OCI-LY7 (cell line): ENCODE measurements at regions not wholly inside any gene's neighbourhood (a gene's known extent, or its start where the extent isn't known, plus 50 kb on each side); places are given as distances from the start of the nearest gene placed in this dataset.

Experiments
- EZH2phosphoT487 ChIP-seq: fragments of 200-600 bp; sonication (generic); IDR thresholded peaks from 2 replicates; pipeline ENCODE4 v1.6.1; 2018; ENCODE audit warnings: low read depth, borderline replicate concordance, mild to moderate bottlenecking, mixed run types, antibody characterized with exemption, low read length, moderate library complexity, mixed read lengths
- TF ChIP-seq, protein P1 (sequence below): fragments of 200-600 bp; sonication (generic); conservative IDR thresholded peaks from 2 replicates; pipeline ENCODE4 v1.5.1; 2014; ENCODE audit warnings: mild to moderate bottlenecking, antibody characterized with exemption, low read length, moderate library complexity, mixed read lengths

DNA sequence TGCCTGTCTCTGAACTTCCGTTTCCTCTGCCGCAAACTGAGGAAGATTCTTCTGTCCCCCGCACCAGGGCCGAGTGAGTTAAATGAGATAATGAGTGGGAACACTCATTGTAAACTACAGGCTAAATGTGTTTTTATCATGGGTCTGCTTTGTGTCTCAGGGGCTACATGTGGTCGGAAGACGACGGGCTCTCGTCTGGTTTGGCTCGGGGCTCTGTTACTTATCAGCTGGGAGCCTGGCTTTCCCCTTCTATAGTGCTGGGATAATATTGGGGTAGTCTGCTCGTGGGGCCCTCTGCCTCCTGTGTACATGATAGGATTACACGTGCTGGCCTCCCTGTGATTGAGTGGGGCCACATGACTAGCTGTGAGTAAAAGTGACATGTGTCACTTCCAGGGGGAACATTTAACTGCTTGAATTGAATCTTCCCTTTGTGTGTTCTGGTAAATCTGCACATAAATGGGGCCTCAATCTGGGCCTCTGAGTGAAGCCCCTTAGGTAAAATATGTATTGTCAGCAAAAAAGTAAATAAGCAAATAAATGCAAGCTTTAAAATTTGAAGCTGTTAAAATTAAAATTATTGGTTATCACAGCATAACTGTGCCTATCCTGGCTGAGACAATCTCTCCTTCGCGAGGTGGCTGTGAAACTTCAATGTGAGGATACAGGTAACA lies 86.9 kb upstream of the SH3PXD2B start:
- TF ChIP-seq, protein P1, sequence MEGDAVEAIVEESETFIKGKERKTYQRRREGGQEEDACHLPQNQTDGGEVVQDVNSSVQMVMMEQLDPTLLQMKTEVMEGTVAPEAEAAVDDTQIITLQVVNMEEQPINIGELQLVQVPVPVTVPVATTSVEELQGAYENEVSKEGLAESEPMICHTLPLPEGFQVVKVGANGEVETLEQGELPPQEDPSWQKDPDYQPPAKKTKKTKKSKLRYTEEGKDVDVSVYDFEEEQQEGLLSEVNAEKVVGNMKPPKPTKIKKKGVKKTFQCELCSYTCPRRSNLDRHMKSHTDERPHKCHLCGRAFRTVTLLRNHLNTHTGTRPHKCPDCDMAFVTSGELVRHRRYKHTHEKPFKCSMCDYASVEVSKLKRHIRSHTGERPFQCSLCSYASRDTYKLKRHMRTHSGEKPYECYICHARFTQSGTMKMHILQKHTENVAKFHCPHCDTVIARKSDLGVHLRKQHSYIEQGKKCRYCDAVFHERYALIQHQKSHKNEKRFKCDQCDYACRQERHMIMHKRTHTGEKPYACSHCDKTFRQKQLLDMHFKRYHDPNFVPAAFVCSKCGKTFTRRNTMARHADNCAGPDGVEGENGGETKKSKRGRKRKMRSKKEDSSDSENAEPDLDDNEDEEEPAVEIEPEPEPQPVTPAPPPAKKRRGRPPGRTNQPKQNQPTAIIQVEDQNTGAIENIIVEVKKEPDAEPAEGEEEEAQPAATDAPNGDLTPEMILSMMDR: no peak
- no peak for TF ChIP-seq EZH2phosphoT487
